ENCODE measurements at regions not wholly inside any gene's neighbourhood (a gene's known extent, or its start where the extent isn't known, plus 50 kb on each side); places are given as distances from the start of the nearest gene placed in this dataset.

GRCh38 chr5:155807884-155808576 lies 518.9 kb upstream of the SGCD start:
- no peaks in the 10 kb centered on the region for H3K27me3 ChIP-seq (ENCODE audit: low read length)
- no peak overlapping the region for H3K27ac ChIP-seq (ENCODE audit: low read depth, low read length)
- no peaks in the 10 kb centered on the region for H3F3A ChIP-seq (ENCODE audit: insufficient read depth)
- TF ChIP-seq EZH2phosphoT487 (conservative IDR thresholded peaks at IDR 0.05; ENCODE audit: low read length) (no peak), CTCF (IDR thresholded peaks at IDR 0.05; ENCODE audit: insufficient read depth, low read length, poor library complexity, severe bottlenecking) (no peak)
- H3K9me2 ChIP-seq (replicated peaks; ENCODE audit: insufficient read depth, low read length) = no peaks in the 10 kb centered on the region
- no peaks in the 10 kb centered on the region for H3K9me3 ChIP-seq (ENCODE audit: insufficient read depth, low read length)
- H3K36me3 ChIP-seq (ENCODE audit: low read length) = no peaks in the 10 kb centered on the region
- H3K9ac ChIP-seq (ENCODE audit: low read length) = no peak overlapping the region
- H3K4me2 ChIP-seq (ENCODE audit: low read depth, low read length, poor library complexity, severe bottlenecking) = no peak overlapping the region
- no peaks in the 10 kb centered on the region for H3K79me2 ChIP-seq (ENCODE audit: insufficient read depth, low read length)
- no peak overlapping the region for H2AFZ ChIP-seq (ENCODE audit: low read depth, low read length, severe bottlenecking)
- no peaks in the 10 kb centered on the region for H4K20me1 ChIP-seq (ENCODE audit: low read depth, low read length)
- no peak overlapping the region for H3K4me3 ChIP-seq (ENCODE audit: insufficient read depth, low read length, poor library complexity, severe bottlenecking)

GRCh38 chr5:155815248-155815647 lies 511.7 kb upstream of the SGCD start:
- H3K9me2 ChIP-seq (replicated peaks; ENCODE audit: insufficient read depth, low read length) = no peaks in the 10 kb centered on the region
- no peak overlapping the region for H3K4me2 ChIP-seq (ENCODE audit: low read depth, low read length, poor library complexity, severe bottlenecking)
- H3K27me3 ChIP-seq (ENCODE audit: low read length) = no peaks in the 10 kb centered on the region
- H3K36me3 ChIP-seq (ENCODE audit: low read length) = no peaks in the 10 kb centered on the region
- H3K4me3 ChIP-seq (ENCODE audit: insufficient read depth, low read length, poor library complexity, severe bottlenecking) = no peak overlapping the region
- H3K9ac ChIP-seq (ENCODE audit: low read length) = no peak overlapping the region
- TF ChIP-seq CTCF (IDR thresholded peaks at IDR 0.05; ENCODE audit: insufficient read depth, low read length, poor library complexity, severe bottlenecking) (no peak), EZH2phosphoT487 (conservative IDR thresholded peaks at IDR 0.05; ENCODE audit: low read length) (no peak)
- no peaks in the 10 kb centered on the region for H3F3A ChIP-seq (ENCODE audit: insufficient read depth)
- no peak overlapping the region for H3K27ac ChIP-seq (ENCODE audit: low read depth, low read length)
- no peaks in the 10 kb centered on the region for H3K79me2 ChIP-seq (ENCODE audit: insufficient read depth, low read length)
- H2AFZ ChIP-seq (ENCODE audit: low read depth, low read length, severe bottlenecking) = no peak overlapping the region
- no peaks in the 10 kb centered on the region for H4K20me1 ChIP-seq (ENCODE audit: low read depth, low read length)
- no peaks in the 10 kb centered on the region for H3K9me3 ChIP-seq (ENCODE audit: insufficient read depth, low read length)

- no peaks in the 10 kb centered on the region for H4K20me1 ChIP-seq (ENCODE audit: low read depth, low read length)
- H3K9ac ChIP-seq (ENCODE audit: low read length) = no peak overlapping the region
- no peak overlapping the region for H3K4me3 ChIP-seq (ENCODE audit: insufficient read depth, low read length, poor library complexity, severe bottlenecking)
- H3K9me2 ChIP-seq (replicated peaks; ENCODE audit: insufficient read depth, low read length) = no peaks in the 10 kb centered on the region
- no peaks in the 10 kb centered on the region for H3K27me3 ChIP-seq (ENCODE audit: low read length)
- H3K27ac ChIP-seq (ENCODE audit: low read depth, low read length) = no peak overlapping the region
- no peak overlapping the region for H2AFZ ChIP-seq (ENCODE audit: low read depth, low read length, severe bottlenecking)
- no peaks in the 10 kb centered on the region for H3K36me3 ChIP-seq (ENCODE audit: low read length)
- no peaks in the 10 kb centered on the region for H3K79me2 ChIP-seq (ENCODE audit: insufficient read depth, low read length)
- H3F3A ChIP-seq (ENCODE audit: insufficient read depth) = no peaks in the 10 kb centered on the region
- no peak for TF ChIP-seq CTCF (IDR thresholded peaks at IDR 0.05; ENCODE audit: insufficient read depth, low read length, poor library complexity, severe bottlenecking)
- no peak for TF ChIP-seq EZH2phosphoT487 (conservative IDR thresholded peaks at IDR 0.05; ENCODE audit: low read length)
- no peak overlapping the region for H3K4me2 ChIP-seq (ENCODE audit: low read depth, low read length, poor library complexity, severe bottlenecking)
- H3K9me3 ChIP-seq (ENCODE audit: insufficient read depth, low read length) = no peaks in the 10 kb centered on the region
Observed at GRCh38 chr5:155822177-155822576, 504.8 kb upstream of the SGCD start.
